OCI-LY3 (cell line): ENCODE measurements at regions not wholly inside any gene's neighbourhood (a gene's known extent, or its start where the extent isn't known, plus 50 kb on each side); places are given as distances from the start of the nearest gene placed in this dataset.

Experiments
- CTCF ChIP-seq: fragments of 200-600, 300-600 bp; sonication (generic); IDR thresholded peaks from 2 replicates; pipeline ENCODE4 v1.5.1; 2014; ENCODE audit warnings: antibody characterized with exemption, low read length, low read depth
- EZH2phosphoT487 ChIP-seq: fragments of 200-600 bp; shearing (Covaris generic); IDR thresholded peaks from 2 replicates; pipeline ENCODE4 v1.6.1; 2018; ENCODE audit warnings: antibody characterized with exemption, mixed run types, low read depth

GRCh38 chr2:82752396-82752795 is 1706.7 kb downstream of the SUCLG1 start:
- no peak for TF ChIP-seq CTCF
- TF ChIP-seq EZH2phosphoT487 = no peak
